HG03432 (cell line): ENCODE measurements at regions not wholly inside any gene's neighbourhood (a gene's known extent, or its start where the extent isn't known, plus 50 kb on each side); places are given as distances from the start of the nearest gene placed in this dataset.

Experiments
- ATAC-seq: cut with Tn5 transposase; IDR thresholded peaks from one replicate; pipeline ENCODE4 v1.9.1; 2021; ENCODE audit warnings: mild to moderate bottlenecking, moderate library complexity; ENCODE audit not compliant: unreplicated experiment

DNA sequence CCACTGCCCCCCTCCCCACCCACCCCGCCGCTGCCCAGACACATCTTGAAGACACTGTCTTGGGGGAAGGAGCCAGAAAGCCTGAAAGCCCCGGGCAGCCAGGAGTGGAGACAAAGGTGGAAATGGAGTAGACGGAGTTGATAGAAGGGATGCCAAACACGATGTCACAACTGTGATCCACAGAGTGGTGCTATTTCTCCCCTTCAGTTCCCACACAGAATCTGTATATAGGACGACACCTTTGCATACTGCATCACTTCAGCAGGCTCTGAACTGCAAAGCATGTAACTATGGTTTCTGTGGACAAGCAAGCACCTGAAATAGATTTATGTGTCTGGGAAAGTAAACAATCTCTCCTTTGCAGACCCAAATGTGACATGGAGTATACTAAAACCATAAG lies 56.4 kb upstream of the F13A1 start:
- no peak for ATAC-seq

DNA sequence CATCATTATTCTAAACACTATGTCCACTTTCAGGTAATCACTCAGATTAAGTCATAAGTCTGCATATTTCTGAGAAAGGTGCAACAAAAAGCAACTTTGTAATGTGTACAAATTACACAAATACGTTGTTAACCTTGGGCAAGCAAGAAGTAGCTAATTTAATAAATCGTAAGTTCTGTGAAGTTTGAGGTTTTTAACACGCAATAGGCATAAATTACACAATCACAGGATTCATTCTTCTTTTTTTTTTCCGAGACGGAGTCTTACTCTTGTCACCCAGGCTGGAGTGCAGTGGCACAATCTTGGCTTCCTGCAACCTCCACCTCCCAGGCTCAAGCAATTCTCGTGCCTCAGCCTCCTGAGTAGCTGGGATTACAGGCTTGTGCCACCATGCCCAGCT lies 57.2 kb upstream of the F13A1 start:
- no peak for ATAC-seq

DNA sequence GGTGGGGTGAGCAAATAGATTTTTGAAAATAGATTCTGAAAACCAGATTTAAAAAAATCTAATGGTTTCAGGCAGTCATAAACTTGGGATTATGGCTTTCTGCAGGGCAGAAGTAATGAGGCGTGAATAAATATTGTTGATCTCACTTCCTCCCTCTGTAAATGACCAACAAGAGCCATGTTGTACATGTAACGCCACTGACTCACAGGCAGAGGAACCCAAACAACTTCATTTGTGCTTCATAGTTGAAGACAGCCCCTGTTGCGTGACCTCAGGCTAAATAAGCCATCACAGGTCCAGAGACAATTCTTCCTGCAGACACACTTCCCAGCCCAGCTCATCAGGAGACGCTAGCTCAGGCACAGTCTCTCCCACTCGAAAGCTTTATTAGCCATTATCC lies 59.1 kb upstream of the F13A1 start:
- no peak for ATAC-seq

DNA sequence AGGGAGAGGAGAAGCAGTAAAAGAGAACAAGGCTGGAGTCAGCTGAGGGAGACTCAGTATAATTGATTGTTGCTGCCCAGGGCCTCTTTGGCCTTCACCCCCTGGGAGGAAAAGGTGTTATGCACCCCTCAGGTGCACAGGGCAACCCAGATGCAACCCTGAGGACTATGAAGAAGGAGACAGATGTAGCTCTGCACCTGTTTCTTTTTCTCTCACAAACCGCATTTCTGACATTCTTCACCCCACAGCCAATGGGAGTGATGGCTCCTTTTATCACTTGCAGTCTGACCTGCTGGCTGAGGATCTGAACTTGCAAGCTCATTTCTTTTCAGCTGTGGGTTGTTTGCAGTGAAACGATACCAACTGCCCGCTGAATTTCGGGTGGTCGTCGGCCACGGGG lies 64.1 kb upstream of the F13A1 start:
- ATAC-seq: no peak

DNA sequence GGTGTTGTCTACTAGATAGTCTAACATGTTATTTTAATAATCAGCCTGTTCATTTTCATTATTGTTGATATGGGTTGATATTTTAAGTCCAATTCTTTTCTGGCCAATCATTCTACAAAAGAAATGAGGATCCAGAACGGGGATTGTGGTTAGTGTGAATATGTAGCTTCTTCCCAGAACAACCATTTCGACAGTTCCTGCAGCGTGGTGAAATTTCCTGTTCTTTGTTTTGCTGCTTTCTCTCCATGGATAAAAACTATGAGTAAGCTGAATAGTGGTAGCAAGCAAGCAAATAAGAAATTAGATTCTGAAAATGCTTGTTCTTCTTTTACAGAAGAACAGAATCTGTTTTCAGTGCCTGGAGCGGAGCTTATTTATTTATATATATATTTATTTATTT lies 65.5 kb upstream of the F13A1 start:
- no peak for ATAC-seq

DNA sequence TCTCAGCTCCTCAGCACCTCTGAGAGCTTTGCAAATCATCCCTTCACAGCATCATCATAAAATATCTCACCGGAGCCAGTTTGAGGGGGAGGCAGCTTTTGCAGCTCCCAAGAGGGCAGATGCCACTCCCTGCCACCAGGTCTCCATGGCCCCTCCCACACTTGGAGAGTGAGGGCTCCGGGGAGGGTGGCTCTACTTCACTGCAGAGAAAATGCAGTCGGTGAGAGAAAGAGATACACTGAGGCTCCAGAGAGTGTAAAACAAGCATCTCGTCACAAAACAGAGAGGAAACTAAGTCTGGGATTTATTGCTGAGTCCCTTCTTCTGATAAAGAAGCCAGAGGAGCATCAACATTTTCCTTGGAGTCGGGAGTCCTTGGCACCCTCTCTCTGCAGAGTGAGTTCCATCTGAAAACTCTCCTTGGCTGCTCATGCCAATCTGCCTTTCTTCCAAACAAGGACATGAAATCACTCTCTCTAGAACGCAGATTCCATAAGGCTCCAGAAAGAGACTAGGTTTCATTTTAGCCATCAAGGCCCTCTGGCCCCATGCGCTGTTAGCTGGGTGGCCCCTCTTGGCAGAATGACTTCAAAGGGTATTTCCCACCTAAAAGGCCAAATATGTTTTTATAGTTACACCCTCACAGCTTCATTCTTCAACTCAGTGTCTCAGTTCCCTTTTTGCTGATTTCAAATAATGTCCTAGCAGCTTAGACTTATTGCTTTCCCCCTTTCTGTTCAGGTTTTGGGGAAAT lies 70.6 kb upstream of the F13A1 start:
- peak; percentile 71 for ATAC-seq

DNA sequence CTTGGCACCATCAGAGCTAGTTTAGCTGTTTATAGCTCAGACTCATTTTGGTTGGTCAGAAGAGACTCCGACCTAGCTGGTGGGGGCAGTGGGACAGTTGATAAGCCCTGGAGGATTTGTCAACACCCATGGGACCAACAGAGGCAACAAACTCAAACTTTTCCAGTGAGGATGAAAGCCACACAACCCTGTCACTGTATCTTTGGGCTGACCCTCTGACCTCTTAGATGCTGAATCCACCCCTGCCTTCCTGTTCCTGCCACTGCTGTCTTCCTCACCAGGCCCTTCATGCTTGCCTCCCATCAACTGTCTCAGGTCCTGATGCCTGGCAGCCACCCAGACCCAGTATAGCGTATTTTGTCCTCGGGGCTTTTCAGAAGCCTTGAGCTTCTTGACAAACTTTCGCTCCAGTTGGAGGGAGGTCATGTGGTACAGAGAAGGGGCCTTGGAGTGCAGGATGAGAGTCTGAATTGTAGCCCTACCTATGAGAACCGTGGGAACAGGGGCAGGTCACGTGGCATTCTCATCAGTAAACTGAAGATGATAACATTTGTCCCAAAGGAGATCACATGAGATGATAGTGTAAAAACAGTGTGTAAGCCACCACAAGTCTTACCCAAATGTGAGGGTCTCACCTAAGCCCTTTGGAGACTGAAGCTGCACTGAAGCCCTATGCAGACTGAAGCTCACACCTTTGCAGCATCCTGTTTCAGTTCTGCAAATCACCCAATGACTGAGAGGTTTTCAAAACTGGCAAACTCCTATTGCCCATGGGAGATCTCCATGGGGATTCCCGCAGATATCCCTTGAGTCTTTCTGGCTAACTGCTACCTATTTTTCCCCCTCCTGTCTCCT lies 72.0 kb upstream of the F13A1 start:
- peak; percentile 62 for ATAC-seq

DNA sequence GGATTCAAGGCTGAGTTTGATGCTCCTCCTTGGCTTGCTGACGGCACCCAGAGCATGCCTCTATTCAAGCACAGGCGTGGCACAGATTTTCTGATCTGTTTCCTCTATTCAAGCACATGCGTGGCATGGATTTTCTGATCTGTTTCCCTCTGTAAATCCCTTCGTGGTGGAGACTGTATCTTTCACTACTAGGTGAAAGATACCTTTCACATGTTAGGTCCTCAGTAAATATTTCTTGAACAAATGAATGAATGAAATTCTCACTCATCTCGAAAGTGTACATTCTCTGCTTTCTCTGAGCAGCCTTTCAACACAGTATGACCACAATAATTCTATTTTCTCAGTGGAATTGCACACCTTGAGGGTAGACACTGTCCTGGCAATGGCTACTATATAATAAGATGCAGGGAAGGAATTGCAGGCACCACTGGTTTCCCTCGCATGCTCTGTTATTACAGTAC lies 72.6 kb upstream of the F13A1 start:
- peak; percentile 15 for ATAC-seq

DNA sequence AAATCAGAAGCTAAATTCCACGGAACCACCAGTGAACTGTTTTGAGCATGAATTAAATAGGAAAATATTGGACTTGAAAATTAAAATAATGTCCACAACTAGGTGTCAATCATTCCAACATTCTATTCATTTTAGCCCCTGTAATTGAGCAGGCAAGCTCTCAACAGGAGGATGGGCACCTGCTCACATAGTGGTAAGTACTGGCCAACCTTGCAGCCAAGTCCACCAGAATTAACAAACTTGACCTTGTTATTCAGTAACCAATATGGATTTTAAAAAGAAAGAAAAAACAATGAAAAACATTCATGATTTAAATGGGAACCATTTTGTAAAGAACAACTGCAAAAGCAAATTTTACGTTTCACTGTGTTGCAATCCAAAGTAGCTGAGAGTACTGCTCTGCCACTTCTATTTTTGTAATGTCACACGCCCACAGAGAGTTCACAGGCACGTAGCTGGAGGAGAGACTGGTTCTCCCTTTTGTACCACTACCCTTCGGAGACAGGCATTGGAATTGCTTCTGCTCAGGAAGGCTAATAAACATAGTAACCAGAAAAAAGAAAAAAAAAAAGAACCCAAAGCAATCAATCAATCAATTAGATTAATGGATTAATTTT lies 75.2 kb upstream of the F13A1 start:
- no peak for ATAC-seq

DNA sequence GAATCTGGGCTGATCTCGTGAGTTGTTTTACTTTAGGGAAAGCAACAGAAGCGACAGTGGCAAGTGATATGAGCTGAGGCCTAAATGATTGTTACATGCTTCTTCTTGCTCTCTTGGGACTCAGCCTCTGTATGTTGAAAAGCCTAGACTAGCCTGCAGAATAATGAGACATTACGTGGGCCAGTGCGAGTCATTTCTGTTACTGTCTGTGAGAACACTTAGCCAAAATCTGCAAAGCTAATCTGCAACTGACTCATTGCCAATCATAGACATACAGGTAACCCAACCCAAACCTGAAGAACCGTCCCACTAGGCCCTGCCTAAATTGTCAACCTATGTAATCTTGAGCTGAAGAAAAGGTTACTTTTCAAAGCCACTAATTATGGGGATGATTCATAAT lies 77.4 kb upstream of the F13A1 start:
- no peak for ATAC-seq

DNA sequence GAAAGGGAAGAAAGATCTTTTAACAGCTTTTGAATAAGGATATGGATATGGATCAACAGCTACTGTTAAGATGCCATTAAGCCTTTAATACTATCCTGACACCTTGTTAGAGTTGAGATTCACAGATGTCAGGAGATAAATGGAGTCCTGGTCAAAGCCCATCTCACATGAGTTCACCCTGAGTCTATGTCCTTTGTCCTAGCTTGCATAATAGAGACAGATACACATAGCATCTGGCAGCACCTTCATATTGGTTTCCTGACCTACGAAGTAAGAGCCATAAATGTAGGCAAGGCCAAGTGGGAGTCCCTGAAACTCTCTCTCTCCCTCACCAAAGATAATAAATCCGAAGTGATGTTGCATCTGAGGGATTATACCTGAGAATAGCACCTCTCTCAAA lies 79.1 kb upstream of the F13A1 start:
- ATAC-seq: no peak

DNA sequence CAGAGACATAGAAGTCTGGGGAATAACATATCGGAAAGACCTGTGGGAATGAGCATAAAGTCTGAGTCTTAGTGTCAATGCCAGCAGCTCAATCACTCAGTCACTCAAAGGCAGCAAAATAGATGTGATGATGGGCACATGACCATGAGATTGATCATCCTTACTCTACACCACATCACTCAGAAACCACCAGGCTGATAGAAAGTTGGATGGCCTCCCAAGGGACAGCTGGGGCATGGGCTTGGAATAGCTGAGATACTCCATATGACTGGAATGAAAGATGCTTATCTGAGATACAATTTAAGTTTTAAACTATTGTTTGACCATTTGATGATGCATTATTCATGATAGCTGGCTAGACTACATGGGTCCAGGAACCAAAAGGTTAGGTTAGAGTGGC lies 80.9 kb upstream of the F13A1 start:
- ATAC-seq: no peak

DNA sequence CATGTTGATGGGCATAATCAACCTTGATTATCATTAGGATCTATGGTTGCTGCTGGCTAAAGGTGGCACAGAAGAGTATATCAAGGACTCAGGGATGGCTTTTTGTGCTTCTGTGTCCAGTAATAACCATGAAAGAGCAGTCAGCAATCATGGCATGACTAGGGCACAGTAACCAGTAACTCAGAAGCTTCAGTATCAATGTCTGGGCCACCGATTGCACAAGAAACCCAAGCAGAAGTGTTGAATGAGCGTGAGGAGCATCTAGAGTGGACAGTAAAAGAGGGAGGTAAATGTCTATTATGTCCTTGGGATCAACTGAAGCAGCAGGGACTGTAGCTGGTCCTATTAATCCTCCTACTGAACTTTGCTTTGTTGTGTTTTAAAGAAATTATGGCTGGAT lies 81.5 kb upstream of the F13A1 start:
- ATAC-seq: no peak

DNA sequence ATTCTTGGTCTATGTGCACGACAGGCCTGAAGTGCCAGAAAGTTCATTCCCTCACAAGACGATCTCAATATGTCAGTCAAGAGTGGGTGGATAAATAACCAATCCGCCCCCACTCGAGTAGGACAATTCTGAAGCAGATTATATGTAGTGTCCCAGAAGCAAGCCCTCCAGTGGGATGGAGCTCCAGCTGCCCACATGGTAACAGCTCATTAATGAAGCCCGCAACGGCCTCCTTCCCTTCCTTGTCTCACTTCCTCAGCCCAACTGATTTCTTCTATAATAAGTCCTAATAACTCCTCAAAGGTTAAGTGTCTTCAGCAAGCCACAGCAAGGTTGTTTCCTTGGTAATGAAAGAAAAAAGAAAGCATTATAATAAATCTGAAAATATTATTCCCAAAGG lies 82.1 kb upstream of the F13A1 start:
- ATAC-seq: no peak

DNA sequence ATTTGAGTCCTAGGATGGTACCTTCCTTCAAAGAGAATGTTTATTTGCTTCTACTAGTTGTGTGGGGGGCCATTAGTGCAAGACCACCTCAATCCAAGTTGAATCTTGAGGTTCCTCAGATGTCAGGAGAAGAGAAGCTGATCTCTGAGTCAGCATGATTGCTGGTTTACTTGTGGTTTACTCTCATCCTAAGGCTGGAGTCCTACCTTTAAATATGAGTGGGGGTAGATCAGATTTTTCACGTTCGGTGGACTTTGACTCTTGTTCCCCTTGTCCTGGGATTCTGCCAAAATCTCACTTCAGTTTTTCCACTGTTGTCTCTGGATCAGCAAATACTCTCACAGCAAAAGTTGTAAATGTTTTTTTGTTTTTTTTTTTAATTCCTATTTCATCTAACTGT lies 84.6 kb upstream of the F13A1 start:
- ATAC-seq: no peak

DNA sequence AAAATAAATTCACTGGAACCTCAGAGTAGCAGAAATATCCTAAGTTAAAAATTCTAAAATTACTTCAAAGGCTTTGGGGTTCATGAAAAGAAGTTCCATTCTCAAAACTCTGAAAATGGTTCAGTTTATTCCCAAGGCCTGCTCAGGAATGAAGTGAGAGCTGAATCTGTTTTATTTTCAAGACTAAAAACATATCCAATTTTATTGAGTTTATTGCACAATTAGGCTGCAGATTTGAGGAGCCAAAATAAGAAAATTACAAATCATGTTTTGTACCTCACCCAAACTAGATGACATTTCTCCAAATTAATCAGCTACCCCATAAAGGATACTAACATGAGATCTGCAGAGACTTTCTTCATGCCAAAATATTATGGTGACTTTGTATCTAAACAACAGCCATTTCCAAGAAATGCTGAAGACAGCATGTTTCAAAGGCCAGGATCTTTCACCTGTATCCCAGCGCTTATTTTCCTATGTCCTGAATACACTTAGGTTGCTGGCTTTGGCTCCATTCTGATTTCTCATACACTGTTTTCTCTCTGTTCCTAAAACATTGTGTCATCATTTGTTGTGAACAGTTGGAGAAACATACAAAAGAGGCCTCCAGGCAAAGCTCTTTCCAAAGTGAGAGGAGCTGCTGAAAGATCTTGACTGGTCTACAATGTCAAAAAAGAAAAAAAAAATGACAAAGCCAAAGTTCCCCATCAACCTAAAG lies 85.7 kb upstream of the F13A1 start:
- no peak for ATAC-seq

DNA sequence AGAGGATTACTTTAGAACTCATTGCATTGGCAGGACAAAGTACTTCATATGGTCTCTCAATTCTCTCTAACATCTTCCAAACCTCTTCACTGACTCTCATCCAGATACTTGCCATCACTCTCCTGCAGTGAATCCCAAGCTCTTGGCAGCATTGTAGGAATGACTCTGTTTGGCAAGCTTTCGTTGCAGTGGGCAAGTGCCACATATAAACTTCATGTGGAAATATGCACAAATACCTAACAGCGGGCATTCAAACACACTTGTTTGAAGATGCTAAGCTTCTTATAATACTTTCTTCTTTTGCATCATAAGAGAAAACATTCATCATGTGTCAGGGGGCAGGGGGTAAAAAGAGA lies 86.2 kb upstream of the F13A1 start:
- no peak for ATAC-seq

DNA sequence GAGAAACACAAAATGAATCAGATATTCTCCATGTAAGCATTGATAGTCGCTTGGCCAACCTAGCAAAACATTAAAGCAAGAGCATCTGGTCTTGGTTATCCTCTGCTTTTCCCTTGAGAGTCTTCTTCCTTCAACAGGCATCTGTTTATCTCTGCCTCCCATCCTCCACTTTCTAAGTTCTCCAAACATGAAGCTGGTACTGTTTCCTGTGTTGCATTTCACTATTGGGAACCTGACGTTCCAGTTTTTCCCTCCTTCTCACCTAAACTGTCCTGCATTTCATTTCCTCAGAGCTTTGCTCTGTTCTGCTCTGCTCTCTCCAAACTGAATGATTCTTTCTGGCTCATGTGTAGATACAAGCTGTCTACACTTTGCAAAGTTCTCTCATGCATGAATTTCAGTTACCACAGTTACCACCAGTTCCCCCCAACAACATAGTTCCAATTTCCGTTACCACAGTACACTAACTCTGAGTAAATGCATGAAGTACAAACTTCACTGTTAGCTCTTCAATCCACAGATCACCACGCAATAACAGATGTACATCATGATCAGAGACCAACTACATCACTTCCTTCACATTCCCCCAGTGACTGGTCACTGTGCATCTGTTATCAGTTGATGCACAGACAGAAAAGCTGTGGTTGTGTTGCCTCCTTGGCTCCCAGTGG lies 86.7 kb upstream of the F13A1 start:
- ATAC-seq: peak; percentile 98

DNA sequence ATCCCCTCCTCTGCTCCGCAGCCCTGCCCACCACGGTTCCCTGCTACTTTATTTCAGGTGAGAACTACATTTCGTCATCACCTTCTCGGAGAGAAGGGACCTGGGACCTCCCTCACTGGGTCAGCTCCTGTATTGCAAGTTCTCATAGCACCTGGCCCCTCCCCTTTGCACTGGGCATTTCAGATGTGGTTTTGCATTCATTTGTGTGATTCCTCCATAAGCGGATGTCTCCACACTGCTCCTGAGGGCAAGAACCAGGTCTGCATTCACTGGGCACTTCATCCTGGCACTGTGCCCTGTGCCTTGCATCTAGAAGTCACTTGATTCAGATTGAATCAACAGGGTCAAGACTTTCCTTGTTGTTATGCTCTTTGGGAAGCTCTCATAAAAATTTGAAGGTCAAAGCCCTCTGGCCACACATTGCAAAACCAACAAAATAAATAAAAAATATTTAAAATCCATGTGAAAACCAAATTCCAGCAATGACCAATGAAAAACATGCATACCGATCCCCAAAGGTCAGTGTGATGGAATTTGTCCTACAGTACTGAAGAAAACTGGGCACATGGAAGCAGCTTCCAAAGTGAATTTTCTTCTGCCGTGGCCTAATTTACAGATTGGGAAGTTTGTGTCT lies 89.1 kb upstream of the F13A1 start:
- ATAC-seq: no peak

DNA sequence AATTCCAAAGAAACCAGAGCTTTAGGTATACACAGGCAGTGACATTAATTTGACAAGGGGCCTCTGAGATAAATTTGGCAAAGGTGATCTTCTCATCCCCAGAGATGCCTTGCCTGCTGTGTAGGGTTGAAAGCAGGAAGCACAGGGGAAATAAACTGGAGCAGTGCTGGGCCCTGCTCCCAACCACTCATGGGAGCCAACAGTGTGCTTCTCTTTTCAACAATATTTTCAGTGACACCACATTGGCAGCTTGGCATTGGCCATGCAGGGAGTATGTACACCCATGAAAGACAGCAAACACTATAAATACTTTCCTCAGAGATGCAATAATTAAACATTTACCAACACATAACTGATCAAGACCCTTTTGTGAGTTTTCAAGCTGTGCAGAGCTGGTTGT lies 90.7 kb upstream of the F13A1 start:
- ATAC-seq: no peak
